GM23338 (cell line): ENCODE measurements at regions not wholly inside any gene's neighbourhood (a gene's known extent, or its start where the extent isn't known, plus 50 kb on each side); places are given as distances from the start of the nearest gene placed in this dataset.

Experiments used
- ATAC-seq: fragments of 200-7000 bp; cut with Tn5 transposase; 3 replicates; pipeline ENCODE4 v1.9.1; 2020
- DNase-seq: peaks from one replicate; pipeline ENCODE4 v3.0.0-alpha.2; 2015; ENCODE audit warnings: low spot score
- H2AFZ ChIP-seq: fragments of 200-600 bp; sonication (generic); 2 replicates; pipeline ENCODE4 v1.8.0; 2016; ENCODE audit warnings: antibody characterized with exemption, mild to moderate bottlenecking, moderate library complexity
- H3F3A ChIP-seq: fragments of 200-600 bp; sonication (generic); replicated peaks from 2 replicates; pipeline ENCODE4 v1.8.0; 2017; ENCODE audit warnings: antibody characterized with exemption, mixed run types, low read depth
- H3K27ac ChIP-seq: fragments of 200-600 bp; sonication (generic); 2 replicates; pipeline ENCODE4 v1.6.1; 2016; ENCODE audit warnings: low read depth
- H3K27me3 ChIP-seq: fragments of 200-600 bp; sonication (generic); 2 replicates; pipeline ENCODE4 v1.8.0; 2016; ENCODE audit warnings: mild to moderate bottlenecking, mixed run types, moderate library complexity; ENCODE audit not compliant: insufficient read depth
- H3K36me3 ChIP-seq: fragments of 200-600 bp; sonication (generic); 2 replicates; pipeline ENCODE4 v1.8.0; 2016; ENCODE audit warnings: mild to moderate bottlenecking; ENCODE audit not compliant: insufficient read depth
- H3K4me1 ChIP-seq: fragments of 200-600 bp; sonication (generic); 2 replicates; pipeline ENCODE4 v1.8.0; 2016; ENCODE audit warnings: mild to moderate bottlenecking, moderate library complexity; ENCODE audit not compliant: insufficient read depth
- H3K4me2 ChIP-seq: fragments of 200-600 bp; sonication (generic); 2 replicates; pipeline ENCODE4 v1.7.1; 2017; ENCODE audit warnings: mixed run types
- H3K4me3 ChIP-seq: fragments of 200-600 bp; sonication (generic); 2 replicates; pipeline ENCODE4 v1.6.1; 2016; ENCODE audit warnings: mixed run types
- H3K79me2 ChIP-seq: fragments of 200-600 bp; sonication (generic); replicated peaks from 2 replicates; pipeline ENCODE4 v1.8.0; 2017; ENCODE audit warnings: mild to moderate bottlenecking; ENCODE audit not compliant: insufficient read depth
- H3K9me2 ChIP-seq: fragments of 200-600 bp; sonication (generic); 2 replicates; pipeline ENCODE4 v1.8.0; 2017; ENCODE audit not compliant: insufficient read depth
- H4K20me1 ChIP-seq: fragments of 200-600 bp; sonication (generic); replicated peaks from 2 replicates; pipeline ENCODE4 v1.8.0; 2017; ENCODE audit warnings: mild to moderate bottlenecking; ENCODE audit not compliant: insufficient read depth
- H3K27ac Mint-ChIP-seq: 2 replicates; pipeline ENCODE4 v1.8.0; 2020; ENCODE audit warnings: inconsistent platforms, mild to moderate bottlenecking, moderate library complexity, mixed read lengths
- H3K27me3 Mint-ChIP-seq: 3 replicates; pipeline ENCODE4 v1.8.0; 2022; ENCODE audit warnings: low read depth, mild to moderate bottlenecking, moderate library complexity, mixed read lengths, inconsistent platforms; ENCODE audit not compliant: insufficient read depth, poor library complexity
- H3K36me3 Mint-ChIP-seq: 3 replicates; pipeline ENCODE4 v1.8.0; 2021; ENCODE audit warnings: low read depth, mild to moderate bottlenecking, inconsistent platforms, moderate library complexity, mixed read lengths
- H3K4me1 Mint-ChIP-seq: 3 replicates; pipeline ENCODE4 v1.8.0; 2020; ENCODE audit warnings: mild to moderate bottlenecking, inconsistent platforms, mixed read lengths
- H3K4me3 Mint-ChIP-seq: 3 replicates; pipeline ENCODE4 v1.8.0; 2021; ENCODE audit warnings: moderate library complexity, mild to moderate bottlenecking, inconsistent platforms, mixed read lengths
- H3K9me3 Mint-ChIP-seq: 3 replicates; pipeline ENCODE4 v1.8.0; 2020; ENCODE audit warnings: moderate library complexity, mild to moderate bottlenecking, inconsistent platforms, mixed read lengths
- CREB1 ChIP-seq: fragments of 250-450 bp; sonication (Bioruptor Pico); IDR thresholded peaks from 2 replicates; pipeline ENCODE4 v1.5.0; 2020; ENCODE audit warnings: low read depth, mild to moderate bottlenecking, moderate library complexity
- CTCF ChIP-seq, 2 experiments: fragments of 200-600 bp in 1 of 2; sonication (generic) in 1 of 2; conservative IDR thresholded peaks; 2 replicates each; pipeline versions ENCODE4 v1.5.1 to v1.6.1; 2016 to 2017; ENCODE audit warnings: antibody characterized with exemption in 2 of 2, low read depth in 2 of 2, mild to moderate bottlenecking in 2 of 2, moderate library complexity in 1 of 2
- ETS1 ChIP-seq: IDR thresholded peaks from 2 replicates; pipeline ENCODE4 v1.6.1; 2016; ENCODE audit warnings: antibody characterized with exemption
- EZH2 ChIP-seq: fragments of 200-600 bp; sonication (generic); IDR thresholded peaks from one replicate; pipeline ENCODE4 v1.8.0; 2017; ENCODE audit warnings: antibody characterized with exemption, mild to moderate bottlenecking, low read depth; ENCODE audit not compliant: unreplicated experiment
- EZH2phosphoT487 ChIP-seq: fragments of 200-600 bp; sonication (generic); IDR thresholded peaks from one replicate; pipeline ENCODE4 v1.8.1; 2018; ENCODE audit warnings: antibody characterized with exemption; ENCODE audit not compliant: unreplicated experiment
- JUNB ChIP-seq: IDR thresholded peaks from one replicate; pipeline ENCODE4 v1.6.1; 2016; ENCODE audit warnings: antibody characterized with exemption; ENCODE audit not compliant: unreplicated experiment
- NANOG ChIP-seq: IDR thresholded peaks from 2 replicates; pipeline ENCODE4 v1.6.1; 2016; ENCODE audit warnings: antibody characterized with exemption, borderline replicate concordance
- POLR2AphosphoS5 ChIP-seq: IDR thresholded peaks from 2 replicates; pipeline ENCODE4 v1.6.1; 2016; ENCODE audit warnings: antibody characterized with exemption, low read depth
- REST ChIP-seq: IDR thresholded peaks from one replicate; pipeline ENCODE4 v1.6.1; 2018; ENCODE audit warnings: antibody characterized with exemption; ENCODE audit not compliant: unreplicated experiment
- STAT1 ChIP-seq: IDR thresholded peaks from one replicate; pipeline ENCODE4 v1.6.1; 2016; ENCODE audit warnings: antibody characterized with exemption; ENCODE audit not compliant: unreplicated experiment
- ZNF114 ChIP-seq: fragments of 250-450 bp; sonication (Bioruptor Pico); IDR thresholded peaks from 2 replicates; pipeline ENCODE4 v1.5.0; 2020; ENCODE audit warnings: mild to moderate bottlenecking, moderate library complexity
- ZNF331 ChIP-seq: fragments of 250-450 bp; sonication (Bioruptor Pico); IDR thresholded peaks from 2 replicates; pipeline ENCODE4 v1.5.0; 2020; ENCODE audit warnings: low read depth, mild to moderate bottlenecking, moderate library complexity
- ZNF462 ChIP-seq: fragments of 250-450 bp; sonication (Bioruptor Pico); IDR thresholded peaks from 2 replicates; pipeline ENCODE4 v1.5.0; 2020; ENCODE audit warnings: mild to moderate bottlenecking, moderate library complexity

GRCh38 chr2:180753809-180754761, 226.3 kb upstream of the UBE2E3 start:
- no peaks in the 10 kb centered on the region for H4K20me1 ChIP-seq
- no peaks in the 10 kb centered on the region for H3K27me3 ChIP-seq
- no peaks in the 10 kb centered on the region for H3F3A ChIP-seq
- no peak overlapping the region for H3K4me2 ChIP-seq
- Mint-ChIP-seq H3K9me3 (no peaks in the 10 kb centered on the region), H3K4me1 (no peaks in the 10 kb centered on the region), H3K4me3 (no peak overlapping the region), H3K36me3 (no peaks in the 10 kb centered on the region), H3K27me3 (no peaks in the 10 kb centered on the region), H3K27ac (no peak overlapping the region)
- no peaks in the 10 kb centered on the region for H3K4me1 ChIP-seq
- H3K4me3 ChIP-seq = no peak overlapping the region
- no peak overlapping the region for H3K27ac ChIP-seq
- no peaks in the 10 kb centered on the region for H3K36me3 ChIP-seq
- H3K79me2 ChIP-seq = no peaks in the 10 kb centered on the region
- TF ChIP-seq ZNF114 (CRISPR knock-in tag) (no peak), CREB1 (CRISPR knock-in tag) (no peak), EZH2 (no peak), STAT1 (no peak), REST (no peak), ZNF331 (no peak), CTCF (conservative IDR thresholded peaks at IDR 0.05; ENCODE audit: low read depth in 2 of 2) (no peak), ETS1 (no peak), ZNF462 (no peak), POLR2AphosphoS5 (no peak), EZH2phosphoT487 (no peak), JUNB (no peak), NANOG (no peak)
- H2AFZ ChIP-seq = no peak overlapping the region
- ATAC-seq = no peak
- DNase-seq = no peak
- peaks cover 6% of the 10 kb centered on the region for H3K9me2 ChIP-seq
